NCI-H460 (cell line): ENCODE measurements at regions not wholly inside any gene's neighbourhood (a gene's known extent, or its start where the extent isn't known, plus 50 kb on each side); places are given as distances from the start of the nearest gene placed in this dataset.
"Not testable (repeated sequence)": the region's sequence is repeated elsewhere in the genome, so short reads cannot be mapped to it uniquely, and the experiment has no call there.

Experiments used
- DNase-seq: peaks from one replicate; pipeline ENCODE4 v3.0.0-alpha.2; 2016; ENCODE audit warnings: low read depth; ENCODE audit errors: extremely low read depth

GRCh38 chr16:35792516-35793285 lies 2333.3 kb downstream of the TP53TG3F start:
- DNase-seq, result no peak

DNA sequence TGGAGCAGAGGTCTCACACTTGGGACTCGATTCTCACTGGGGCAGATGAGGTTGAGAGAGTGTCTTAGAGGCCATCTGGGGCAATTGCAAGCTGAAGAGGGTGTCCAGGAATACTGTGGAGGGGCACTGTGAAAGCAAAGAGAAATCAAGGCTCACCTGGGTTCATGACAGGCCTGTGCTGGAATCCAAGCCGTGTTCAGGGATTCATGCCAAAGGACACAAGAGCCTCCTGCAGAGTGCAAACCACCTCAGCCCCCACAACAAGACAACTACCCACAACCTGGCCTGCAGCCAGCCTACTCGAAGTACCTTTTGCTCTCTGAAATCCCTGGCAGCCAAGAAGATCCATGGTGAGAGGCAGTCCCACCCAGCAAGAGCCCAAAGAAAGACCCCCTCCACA lies 2334.2 kb downstream of the TP53TG3F start:
- no peak for DNase-seq

DNA sequence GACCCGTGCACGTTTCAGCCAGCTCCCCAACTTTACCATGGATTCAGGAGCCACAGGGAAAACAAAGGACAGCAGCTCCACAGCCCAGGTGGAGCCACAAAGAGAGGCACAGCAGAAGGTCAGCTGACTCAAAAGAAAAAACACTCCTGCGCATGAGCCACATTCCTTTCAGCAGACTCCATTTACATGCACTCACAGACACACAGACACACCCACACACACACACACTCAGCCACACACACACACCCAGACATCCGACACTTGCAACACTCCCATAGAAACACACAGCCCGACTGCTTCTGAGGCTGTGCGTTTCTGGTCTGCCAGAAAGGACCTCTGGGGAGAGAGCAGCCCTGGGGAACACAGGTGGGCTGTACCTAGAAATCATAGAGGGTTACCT lies 2335.5 kb downstream of the TP53TG3F start:
- DNase-seq, result no peak

DNA sequence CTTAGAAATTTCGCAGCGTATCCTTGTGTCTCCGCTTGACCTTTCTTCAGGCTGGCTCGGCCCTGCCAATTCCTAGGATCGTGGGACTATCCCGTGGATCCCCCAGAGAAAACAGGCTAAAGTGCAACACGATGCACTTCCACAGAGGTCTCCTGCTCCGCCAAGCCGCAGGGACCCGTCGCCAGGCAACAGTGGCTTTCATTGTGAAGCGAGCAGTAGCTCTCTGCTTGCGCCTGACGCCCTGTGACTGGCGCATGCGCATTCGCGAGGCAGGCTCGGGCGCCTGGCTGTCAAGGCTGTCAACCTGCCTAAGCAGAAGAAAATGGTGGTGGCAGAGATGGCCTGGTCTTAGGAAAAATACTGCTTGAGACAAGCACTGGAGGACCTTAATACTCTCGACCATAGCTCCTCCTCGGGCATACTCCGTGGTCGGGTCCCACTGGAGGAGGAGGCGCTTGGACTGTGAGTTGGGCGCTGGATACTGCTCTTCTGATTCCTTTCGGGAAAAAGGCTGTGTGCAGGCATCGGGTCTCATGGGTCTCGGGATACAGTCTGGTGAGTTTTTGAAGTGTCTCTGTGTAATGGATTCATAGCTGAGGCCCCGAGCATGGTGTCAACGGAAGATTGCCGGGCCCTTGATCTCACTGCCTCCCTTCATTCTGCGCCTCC lies 2336.1 kb downstream of the TP53TG3F start:
- DNase-seq, result no peak

DNA sequence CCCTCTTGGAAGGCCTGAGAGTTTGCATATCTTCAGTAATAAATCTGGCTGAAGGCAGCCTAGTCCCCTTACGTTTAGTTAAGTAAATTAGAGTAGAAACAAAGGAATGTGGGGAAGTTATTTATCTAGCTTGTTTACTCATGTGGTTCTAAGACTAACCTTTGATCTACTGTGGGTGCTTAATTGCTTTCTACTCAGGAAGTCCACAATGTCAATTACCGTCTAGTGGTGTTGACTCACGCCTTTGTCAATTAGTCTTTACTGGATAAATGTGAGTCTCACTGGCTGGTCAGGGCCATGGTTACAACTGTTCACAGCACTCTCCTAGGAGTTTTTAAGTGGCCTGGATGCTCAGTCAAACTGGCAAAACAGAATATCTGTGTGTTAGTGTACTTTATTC lies 2338.4 kb downstream of the TP53TG3F start:
- no peak for DNase-seq

GRCh38 chr16:35798885-35799426 lies 2339.5 kb downstream of the TP53TG3F start:
- no peak for DNase-seq

DNA sequence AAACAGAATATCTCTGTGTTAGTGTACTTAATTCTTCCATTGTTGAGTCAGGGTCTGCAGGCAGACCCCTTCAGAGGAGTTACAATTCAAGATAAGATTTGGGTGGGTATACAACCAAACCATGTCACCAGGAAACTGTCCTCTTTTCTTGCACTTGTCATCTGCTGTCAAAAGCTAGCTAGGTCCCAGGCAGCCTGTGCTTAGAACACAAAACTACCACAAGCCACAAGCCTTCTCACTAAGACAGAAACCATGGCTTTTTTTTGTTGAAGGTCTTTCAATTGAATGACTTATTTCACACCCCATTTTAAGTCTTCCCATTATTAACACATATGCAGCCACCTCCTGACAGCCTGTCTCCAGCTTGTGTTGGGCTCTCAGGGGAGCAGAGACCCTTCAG lies 2345.1 kb downstream of the TP53TG3F start:
- not testable (repeated sequence) for DNase-seq

- DNase-seq, result no peak
Measured at GRCh38 chr16:35823342-35823741, 2363.9 kb downstream of the TP53TG3F start.

- DNase-seq, result no peak
Measured at GRCh38 chr16:35841632-35842031, 2382.2 kb downstream of the TP53TG3F start.

GRCh38 chr16:35862242-35862641 lies 2402.8 kb downstream of the TP53TG3F start:
- DNase-seq, result no peak

DNA sequence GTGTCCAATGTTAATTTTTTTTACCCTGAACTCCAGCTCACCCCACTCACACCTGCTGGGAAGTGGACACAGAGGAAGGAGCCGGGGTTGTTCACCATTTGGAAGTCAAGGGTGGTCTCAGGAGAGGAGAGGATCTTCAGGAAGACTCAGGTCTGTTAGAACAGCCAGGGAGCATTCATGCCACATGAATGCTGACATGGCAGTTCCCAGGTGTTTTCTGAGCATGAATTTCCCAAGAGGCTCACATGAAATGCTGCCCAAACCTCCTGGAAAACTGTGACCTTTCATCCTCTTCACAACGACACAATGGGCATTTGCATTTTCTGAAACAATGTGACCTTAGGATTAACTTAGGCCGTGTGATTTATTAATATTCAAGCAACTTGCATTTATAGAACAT lies 2409.2 kb downstream of the TP53TG3F start:
- no peak for DNase-seq

GRCh38 chr16:35873472-35873871 lies 2414.1 kb downstream of the TP53TG3F start:
- no peak for DNase-seq

DNA sequence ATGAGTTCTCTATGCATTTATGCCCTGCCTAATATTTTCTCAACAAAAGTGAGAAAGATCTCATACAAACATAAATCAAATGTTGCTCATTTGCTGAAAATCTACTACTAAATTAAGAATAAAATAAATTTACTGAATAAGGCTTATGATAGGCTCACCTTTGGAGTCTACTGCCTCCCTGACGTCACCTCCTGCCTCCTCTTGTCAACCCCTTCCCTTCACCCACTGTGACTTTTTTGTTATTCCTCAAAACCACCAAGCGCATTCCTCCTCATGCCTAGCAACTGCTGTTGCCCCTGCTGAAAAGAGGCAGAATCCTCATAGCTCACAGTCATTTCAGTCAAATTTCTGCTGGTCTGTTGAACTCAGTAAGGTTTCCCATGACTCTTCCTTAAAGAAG lies 2422.2 kb downstream of the TP53TG3F start:
- DNase-seq, result no peak

GRCh38 chr16:35906440-35906839 lies 2447.0 kb downstream of the TP53TG3F start:
- DNase-seq, result no peak

GRCh38 chr16:35908152-35908551 lies 2448.7 kb downstream of the TP53TG3F start:
- no peak for DNase-seq

- no peak for DNase-seq
Measured at GRCh38 chr16:35908942-35909341, 2449.5 kb downstream of the TP53TG3F start.

DNA sequence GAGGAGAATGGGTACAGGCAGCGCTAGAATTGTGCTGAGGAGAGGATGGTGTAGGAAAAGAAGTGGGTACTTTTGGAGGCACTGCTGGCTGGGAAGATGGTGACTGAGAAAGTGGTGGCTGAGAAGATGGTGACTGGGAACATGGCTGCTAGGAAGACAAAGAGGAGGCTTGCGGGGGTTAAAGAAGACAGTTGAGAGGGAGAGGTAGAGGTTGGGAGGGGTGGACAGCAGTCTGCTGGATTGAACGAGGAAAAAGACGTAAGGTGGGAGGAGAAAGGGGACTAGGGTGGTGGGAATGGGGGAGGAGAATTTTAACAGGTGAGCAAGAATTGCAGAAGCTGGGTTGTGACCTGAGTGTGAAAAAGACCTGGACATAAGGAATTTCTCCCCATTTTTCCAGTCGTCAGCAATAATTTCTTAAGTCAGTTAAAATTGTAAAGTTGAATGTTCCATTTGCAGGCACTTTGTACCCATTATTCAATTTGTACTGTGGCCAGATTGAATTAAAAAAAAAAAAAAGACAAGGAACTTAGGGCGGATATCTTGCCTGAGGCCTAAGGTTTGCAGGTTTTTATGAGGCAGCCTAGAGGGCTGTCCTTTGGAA lies 2450.0 kb downstream of the TP53TG3F start:
- no peak for DNase-seq

DNA sequence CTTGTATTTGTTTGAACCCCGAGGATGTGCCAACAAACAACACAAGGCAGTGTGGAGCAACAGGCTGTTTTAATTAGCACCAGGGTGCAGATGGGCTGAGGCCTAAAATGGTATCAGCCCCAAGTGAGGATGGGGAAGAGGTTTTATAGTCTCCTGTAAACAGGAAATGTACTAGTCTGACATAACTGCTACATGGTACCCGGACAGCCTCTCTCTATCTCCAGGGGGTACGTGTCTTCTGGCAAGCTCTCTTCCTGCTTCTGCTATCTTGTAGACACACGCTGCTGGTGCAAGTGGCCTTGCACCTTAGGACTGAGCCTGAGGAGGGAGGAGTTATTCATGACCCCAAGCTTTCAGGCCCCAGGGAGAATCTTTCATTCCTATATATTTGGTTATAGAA lies 2451.0 kb downstream of the TP53TG3F start:
- DNase-seq, result no peak

DNA sequence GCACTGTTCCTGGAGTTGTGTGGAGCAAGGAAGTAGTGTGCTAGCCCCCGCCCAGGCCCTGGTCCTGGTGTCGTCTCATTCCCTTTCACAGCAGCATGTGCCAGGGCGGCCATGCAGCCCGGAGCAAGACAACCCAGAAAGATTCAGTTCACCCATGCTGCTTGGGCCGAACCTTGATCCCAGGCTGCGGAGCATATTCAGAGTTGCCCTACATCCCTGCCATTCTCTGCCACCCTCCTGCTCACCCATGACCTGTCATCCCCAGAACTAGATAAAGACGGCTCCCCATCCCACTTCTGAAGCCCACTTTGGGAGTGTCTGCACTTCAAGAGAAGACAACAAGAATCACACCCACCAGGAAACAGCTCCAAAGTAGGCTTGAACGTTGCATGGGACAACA lies 2452.5 kb downstream of the TP53TG3F start:
- DNase-seq, result no peak

DNA sequence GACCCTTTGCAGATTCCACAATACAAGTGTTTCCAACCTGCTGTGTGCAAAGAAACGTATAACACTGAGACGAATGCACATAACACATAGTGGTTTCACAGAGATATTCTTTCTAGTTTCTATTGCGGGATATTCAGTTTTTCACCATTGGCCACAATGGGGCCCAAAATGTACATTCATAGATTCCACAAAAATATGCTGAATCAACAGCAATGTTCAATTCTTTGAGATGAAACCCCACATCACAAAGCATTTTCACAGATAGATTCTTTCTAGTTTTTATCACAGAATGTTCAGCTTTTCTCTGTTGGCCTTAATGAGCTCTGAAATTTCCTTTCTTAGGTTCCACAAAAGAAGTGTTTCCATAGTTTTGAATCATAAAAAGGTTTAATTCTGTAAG lies 2472.3 kb downstream of the TP53TG3F start:
- no peak for DNase-seq
